ENCODE measurements at regions not wholly inside any gene's neighbourhood (a gene's known extent, or its start where the extent isn't known, plus 50 kb on each side); places are given as distances from the start of the nearest gene placed in this dataset.
"Not testable (repeated sequence)": the region's sequence is repeated elsewhere in the genome, so short reads cannot be mapped to it uniquely, and the experiment has no call there.

GRCh38 chr11:87539596-87539995 is 501.9 kb downstream of the TMEM135 start:
- Histone ChIP-seq H3K36me3 (ENCODE audit: insufficient read depth, insufficient read length, low read length) (no peaks in the 10 kb centered on the region), H3K4me3 (ENCODE audit: insufficient read length, low read depth) (no peak overlapping the region), H3K9me3 (ENCODE audit: insufficient read depth, low read length) (peaks cover 22% of the 10 kb centered on the region; the same call in 1 of the 2 replicates), H3K27me3 (ENCODE audit: insufficient read depth, insufficient read length) (no peaks in the 10 kb centered on the region), H3K4me1 (ENCODE audit: insufficient read depth, insufficient read length) (no peaks in the 10 kb centered on the region), H3K9ac (ENCODE audit: insufficient read length, low read depth) (no peak overlapping the region)
- TF ChIP-seq SUZ12 (IDR thresholded peaks at IDR 0.05; ENCODE audit: extremely low read depth, insufficient read depth, insufficient read length), result no peak
- TF ChIP-seq ZNF274 (IDR thresholded peaks at IDR 0.05; ENCODE audit: low read depth, low read length), result no peak
- TF ChIP-seq YY1 (IDR thresholded peaks at IDR 0.05; ENCODE audit: insufficient read depth, insufficient read length), result no peak
- no peak for DNase-seq (ENCODE audit: low read depth, low spot score)

- Histone ChIP-seq H3K9ac (ENCODE audit: insufficient read length, low read depth) (no peak overlapping the region), H3K4me3 (ENCODE audit: insufficient read length, low read depth) (no peak overlapping the region), H3K27me3 (ENCODE audit: insufficient read depth, insufficient read length) (no peaks in the 10 kb centered on the region), H3K4me1 (ENCODE audit: insufficient read depth, insufficient read length) (no peaks in the 10 kb centered on the region), H3K9me3 (ENCODE audit: insufficient read depth, low read length) (no peaks in the 10 kb centered on the region; the same call in 1 of the 2 replicates), H3K36me3 (ENCODE audit: insufficient read depth, insufficient read length, low read length) (no peaks in the 10 kb centered on the region)
- DNase-seq (ENCODE audit: low read depth, low spot score), result no peak
- no peak for TF ChIP-seq ZNF274 (IDR thresholded peaks at IDR 0.05; ENCODE audit: low read depth, low read length)
- TF ChIP-seq YY1 (IDR thresholded peaks at IDR 0.05; ENCODE audit: insufficient read depth, insufficient read length), result no peak
- no peak for TF ChIP-seq SUZ12 (IDR thresholded peaks at IDR 0.05; ENCODE audit: extremely low read depth, insufficient read depth, insufficient read length)
Measured at GRCh38 chr11:87536565-87536964, 498.8 kb downstream of the TMEM135 start.

- no peak overlapping the region for H3K9ac ChIP-seq (ENCODE audit: insufficient read length, low read depth)
- H3K9me3 ChIP-seq (ENCODE audit: insufficient read depth, low read length), result no peaks in the 10 kb centered on the region
- H3K36me3 ChIP-seq (ENCODE audit: insufficient read depth, insufficient read length, low read length), result no peaks in the 10 kb centered on the region
- no peaks in the 10 kb centered on the region for H3K27me3 ChIP-seq (ENCODE audit: insufficient read depth, insufficient read length)
- H3K4me1 ChIP-seq (ENCODE audit: insufficient read depth, insufficient read length), result no peaks in the 10 kb centered on the region
- H3K4me3 ChIP-seq (ENCODE audit: insufficient read length, low read depth), result no peak overlapping the region
- DNase-seq (ENCODE audit: low read depth, low spot score), result no peak
- TF ChIP-seq SUZ12 (IDR thresholded peaks at IDR 0.05; ENCODE audit: extremely low read depth, insufficient read depth, insufficient read length) (no peak), YY1 (IDR thresholded peaks at IDR 0.05; ENCODE audit: insufficient read depth, insufficient read length) (no peak), ZNF274 (IDR thresholded peaks at IDR 0.05; ENCODE audit: low read depth, low read length) (no peak)
Measured at GRCh38 chr11:87536016-87536415, 498.3 kb downstream of the TMEM135 start.

GRCh38 chr11:87535513-87535912 is 497.8 kb downstream of the TMEM135 start:
- Histone ChIP-seq H3K9ac (ENCODE audit: insufficient read length, low read depth) (no peak overlapping the region), H3K4me1 (ENCODE audit: insufficient read depth, insufficient read length) (no peaks in the 10 kb centered on the region), H3K36me3 (ENCODE audit: insufficient read depth, insufficient read length, low read length) (no peaks in the 10 kb centered on the region), H3K27me3 (ENCODE audit: insufficient read depth, insufficient read length) (no peaks in the 10 kb centered on the region), H3K4me3 (ENCODE audit: insufficient read length, low read depth) (no peak overlapping the region), H3K9me3 (ENCODE audit: insufficient read depth, low read length) (no peaks in the 10 kb centered on the region)
- no peak for DNase-seq (ENCODE audit: low read depth, low spot score)
- TF ChIP-seq YY1 (IDR thresholded peaks at IDR 0.05; ENCODE audit: insufficient read depth, insufficient read length) (no peak), ZNF274 (IDR thresholded peaks at IDR 0.05; ENCODE audit: low read depth, low read length) (no peak), SUZ12 (IDR thresholded peaks at IDR 0.05; ENCODE audit: extremely low read depth, insufficient read depth, insufficient read length) (no peak)

GRCh38 chr11:87531835-87532234 is 494.1 kb downstream of the TMEM135 start:
- H3K9ac ChIP-seq (ENCODE audit: insufficient read length, low read depth); H3K36me3 ChIP-seq (ENCODE audit: insufficient read depth, insufficient read length, low read length); H3K4me1 ChIP-seq (ENCODE audit: insufficient read depth, insufficient read length); H3K9me3 ChIP-seq (ENCODE audit: insufficient read depth, low read length); DNase-seq (ENCODE audit: low read depth, low spot score); H3K4me3 ChIP-seq (ENCODE audit: insufficient read length, low read depth); H3K27me3 ChIP-seq (ENCODE audit: insufficient read depth, insufficient read length): not testable (repeated sequence)

GRCh38 chr11:87529486-87529885 is 491.8 kb downstream of the TMEM135 start:
- TF ChIP-seq SUZ12 (IDR thresholded peaks at IDR 0.05; ENCODE audit: extremely low read depth, insufficient read depth, insufficient read length), result no peak
- no peak for TF ChIP-seq YY1 (IDR thresholded peaks at IDR 0.05; ENCODE audit: insufficient read depth, insufficient read length)
- no peak for TF ChIP-seq ZNF274 (IDR thresholded peaks at IDR 0.05; ENCODE audit: low read depth, low read length)
- Histone ChIP-seq H3K9ac (ENCODE audit: insufficient read length, low read depth) (no peak overlapping the region), H3K36me3 (ENCODE audit: insufficient read depth, insufficient read length, low read length) (no peaks in the 10 kb centered on the region), H3K4me1 (ENCODE audit: insufficient read depth, insufficient read length) (no peaks in the 10 kb centered on the region), H3K4me3 (ENCODE audit: insufficient read length, low read depth) (no peak overlapping the region), H3K27me3 (ENCODE audit: insufficient read depth, insufficient read length) (no peaks in the 10 kb centered on the region), H3K9me3 (ENCODE audit: insufficient read depth, low read length) (peaks cover 10% of the 10 kb centered on the region; the same call in 1 of the 2 replicates)
- DNase-seq (ENCODE audit: low read depth, low spot score), result no peak

GRCh38 chr11:87528752-87529151 is 491.0 kb downstream of the TMEM135 start:
- Histone ChIP-seq H3K4me1 (ENCODE audit: insufficient read depth, insufficient read length) (no peaks in the 10 kb centered on the region), H3K9ac (ENCODE audit: insufficient read length, low read depth) (no peak overlapping the region), H3K27me3 (ENCODE audit: insufficient read depth, insufficient read length) (no peaks in the 10 kb centered on the region), H3K9me3 (ENCODE audit: insufficient read depth, low read length) (peaks cover 17% of the 10 kb centered on the region; the same call in 1 of the 2 replicates), H3K4me3 (ENCODE audit: insufficient read length, low read depth) (no peak overlapping the region), H3K36me3 (ENCODE audit: insufficient read depth, insufficient read length, low read length) (no peaks in the 10 kb centered on the region)
- no peak for DNase-seq (ENCODE audit: low read depth, low spot score)
- no peak for TF ChIP-seq YY1 (IDR thresholded peaks at IDR 0.05; ENCODE audit: insufficient read depth, insufficient read length)
- no peak for TF ChIP-seq ZNF274 (IDR thresholded peaks at IDR 0.05; ENCODE audit: low read depth, low read length)
- no peak for TF ChIP-seq SUZ12 (IDR thresholded peaks at IDR 0.05; ENCODE audit: extremely low read depth, insufficient read depth, insufficient read length)

- H3K4me3 ChIP-seq (ENCODE audit: insufficient read length, low read depth), result no peak overlapping the region
- H3K9ac ChIP-seq (ENCODE audit: insufficient read length, low read depth), result no peak overlapping the region
- DNase-seq (ENCODE audit: low read depth, low spot score), result no peak
- TF ChIP-seq YY1 (IDR thresholded peaks at IDR 0.05; ENCODE audit: insufficient read depth, insufficient read length), result no peak
- TF ChIP-seq SUZ12 (IDR thresholded peaks at IDR 0.05; ENCODE audit: extremely low read depth, insufficient read depth, insufficient read length), result no peak
- no peak for TF ChIP-seq ZNF274 (IDR thresholded peaks at IDR 0.05; ENCODE audit: low read depth, low read length)
- no peaks in the 10 kb centered on the region for H3K27me3 ChIP-seq (ENCODE audit: insufficient read depth, insufficient read length)
- peaks cover 15% of the 10 kb centered on the region; the same call in 1 of the 2 replicates for H3K9me3 ChIP-seq (ENCODE audit: insufficient read depth, low read length)
- no peaks in the 10 kb centered on the region for H3K4me1 ChIP-seq (ENCODE audit: insufficient read depth, insufficient read length)
- H3K36me3 ChIP-seq (ENCODE audit: insufficient read depth, insufficient read length, low read length), result no peaks in the 10 kb centered on the region
Measured at GRCh38 chr11:87523276-87523675, 485.5 kb downstream of the TMEM135 start.
